ENCODE measurements at regions not wholly inside any gene's neighbourhood (a gene's known extent, or its start where the extent isn't known, plus 50 kb on each side); places are given as distances from the start of the nearest gene placed in this dataset.

- Histone ChIP-seq H3K9me3 (ENCODE audit: control insufficient read depth, low read depth, low read length) (no peaks in the 10 kb centered on the region), H3K27me3 (ENCODE audit: control insufficient read depth, insufficient read depth, low read length) (peaks cover 33% of the 10 kb centered on the region), H3K4me3 (ENCODE audit: low read length) (no peak overlapping the region), H3K36me3 (ENCODE audit: control insufficient read depth, insufficient read depth, low read length) (no peaks in the 10 kb centered on the region), H3K4me1 (ENCODE audit: control insufficient read depth, insufficient read depth, low read length) (no peaks in the 10 kb centered on the region), H3K27ac (ENCODE audit: low read length) (no peak overlapping the region)
- peak; percentile 22 to 27 for DNase-seq
- WGBS (ENCODE audit: insufficient coverage, low lambda C conversion rate), result no CpG with 5 or more reads among the region's 11 CpGs
These were observed 271.9 kb downstream of the NSG2 start for GRCh38 chr5:174317256-174317894.

DNA sequence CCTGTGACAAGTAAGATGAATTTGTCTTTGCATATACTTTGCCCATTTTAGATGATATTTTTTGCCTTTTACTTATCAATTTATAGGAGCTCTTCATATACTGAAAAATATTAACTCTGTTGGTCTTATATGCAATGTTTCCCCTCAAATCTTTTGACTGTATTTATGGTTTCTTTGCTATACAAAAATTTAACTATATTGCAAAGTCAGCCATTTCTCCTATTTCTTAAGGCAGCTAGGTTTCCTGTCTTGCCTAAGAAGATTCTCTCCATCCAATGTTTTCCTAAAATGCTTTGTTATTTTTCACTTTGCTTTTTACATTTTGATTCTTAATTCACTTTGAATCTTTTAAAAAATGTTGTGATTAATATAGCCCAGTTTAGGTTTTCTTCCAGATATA is 273.1 kb downstream of the NSG2 start:
- Histone ChIP-seq H3K9me3 (ENCODE audit: control insufficient read depth, low read depth, low read length) (no peaks in the 10 kb centered on the region), H3K4me1 (ENCODE audit: control insufficient read depth, insufficient read depth, low read length) (no peaks in the 10 kb centered on the region), H3K27ac (ENCODE audit: low read length) (no peak overlapping the region), H3K4me3 (ENCODE audit: low read length) (no peak overlapping the region), H3K27me3 (ENCODE audit: control insufficient read depth, insufficient read depth, low read length) (peaks cover 22% of the 10 kb centered on the region), H3K36me3 (ENCODE audit: control insufficient read depth, insufficient read depth, low read length) (no peaks in the 10 kb centered on the region)
- DNase-seq, result no peak

DNA sequence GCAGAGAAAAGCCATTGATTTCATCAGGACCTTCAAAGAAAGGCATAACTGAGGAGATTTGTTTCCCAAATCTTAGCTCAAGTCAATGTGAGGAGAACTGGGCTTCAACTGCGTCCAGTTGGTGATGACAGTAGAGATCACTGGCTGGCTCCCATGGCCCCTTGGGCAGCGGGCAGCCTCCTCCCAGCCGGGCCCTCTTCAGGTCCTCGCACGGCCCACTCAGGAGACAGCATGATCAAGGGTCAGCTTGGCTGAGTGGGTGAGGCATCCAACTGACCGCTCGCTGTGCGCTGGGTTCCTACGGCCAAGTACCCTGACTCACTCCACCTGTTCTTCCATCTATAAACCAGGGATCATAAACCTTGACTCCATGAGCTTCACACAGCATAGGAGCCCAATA is 274.0 kb downstream of the NSG2 start:
- no CpG with 5 or more reads among the region's 9 CpGs for WGBS (ENCODE audit: insufficient coverage, low lambda C conversion rate)

DNA sequence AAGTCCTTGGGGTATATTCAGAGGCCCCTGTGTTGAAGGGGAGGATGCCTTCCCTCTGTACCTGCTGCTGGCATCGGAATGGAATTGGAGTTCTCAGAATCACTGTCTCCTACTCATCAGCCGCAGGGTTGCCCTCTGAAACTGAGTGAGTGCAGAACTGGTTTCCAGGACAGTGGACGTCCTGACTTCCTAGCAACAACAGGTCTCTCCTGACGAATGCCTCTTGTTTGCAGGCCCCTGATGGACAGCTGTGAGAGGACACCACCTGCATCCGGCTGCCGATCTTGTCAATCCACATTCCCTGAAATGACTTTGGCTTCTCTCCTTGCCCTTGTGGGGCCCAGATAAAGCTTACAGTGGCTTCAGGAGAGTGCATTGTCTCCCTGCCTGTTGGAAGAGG is 274.5 kb downstream of the NSG2 start:
- Histone ChIP-seq H3K9me3 (ENCODE audit: control insufficient read depth, low read depth, low read length) (no peaks in the 10 kb centered on the region), H3K36me3 (ENCODE audit: control insufficient read depth, insufficient read depth, low read length) (no peaks in the 10 kb centered on the region), H3K4me3 (ENCODE audit: low read length) (no peak overlapping the region), H3K27ac (ENCODE audit: low read length) (no peak overlapping the region), H3K4me1 (ENCODE audit: control insufficient read depth, insufficient read depth, low read length) (no peaks in the 10 kb centered on the region), H3K27me3 (ENCODE audit: control insufficient read depth, insufficient read depth, low read length) (peaks cover 21% of the 10 kb centered on the region)
- WGBS (ENCODE audit: insufficient coverage, low lambda C conversion rate), result no CpG with 5 or more reads among the region's 6 CpGs
- no peak for DNase-seq

More for the DNA sequence above, 274.0 kb downstream of the NSG2 start:
- Histone ChIP-seq H3K27me3 (ENCODE audit: control insufficient read depth, insufficient read depth, low read length) (peaks cover 21% of the 10 kb centered on the region), H3K4me1 (ENCODE audit: control insufficient read depth, insufficient read depth, low read length) (no peaks in the 10 kb centered on the region), H3K36me3 (ENCODE audit: control insufficient read depth, insufficient read depth, low read length) (no peaks in the 10 kb centered on the region), H3K27ac (ENCODE audit: low read length) (no peak overlapping the region), H3K9me3 (ENCODE audit: control insufficient read depth, low read depth, low read length) (no peaks in the 10 kb centered on the region), H3K4me3 (ENCODE audit: low read length) (no peak overlapping the region)
- no peak for DNase-seq

GRCh38 chr5:174323878-174324281 is 278.4 kb downstream of the NSG2 start:
- no peaks in the 10 kb centered on the region for H3K36me3 ChIP-seq (ENCODE audit: control insufficient read depth, insufficient read depth, low read length)
- WGBS (ENCODE audit: insufficient coverage, low lambda C conversion rate), result no CpG with 5 or more reads among the region's 4 CpGs
- peaks cover 15% of the 10 kb centered on the region for H3K27me3 ChIP-seq (ENCODE audit: control insufficient read depth, insufficient read depth, low read length)
- H3K4me3 ChIP-seq (ENCODE audit: low read length), result no peak overlapping the region
- no peak overlapping the region for H3K27ac ChIP-seq (ENCODE audit: low read length)
- no peaks in the 10 kb centered on the region for H3K4me1 ChIP-seq (ENCODE audit: control insufficient read depth, insufficient read depth, low read length)
- H3K9me3 ChIP-seq (ENCODE audit: control insufficient read depth, low read depth, low read length), result no peaks in the 10 kb centered on the region
- DNase-seq, result peak in 1 of 2 donors; percentile 28

DNA sequence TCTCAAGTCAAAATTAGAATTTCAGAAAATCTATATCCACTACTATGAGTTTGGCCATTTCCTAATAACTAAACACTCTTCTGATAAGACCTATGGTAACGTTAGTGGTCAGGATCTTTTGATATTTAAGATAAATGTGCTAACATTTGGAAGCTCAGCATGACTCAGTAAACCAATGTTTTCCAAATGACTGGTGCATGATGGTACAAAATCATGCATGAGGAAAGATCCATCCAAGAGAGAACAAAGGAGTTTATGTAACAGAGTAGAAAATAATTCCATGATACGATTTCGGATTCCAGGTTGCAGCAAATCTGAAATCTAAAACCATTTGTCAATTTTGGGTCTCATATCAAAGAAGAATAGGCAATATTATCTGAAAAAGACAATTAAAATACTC is 279.2 kb downstream of the NSG2 start:
- peaks cover 13% of the 10 kb centered on the region for H3K27me3 ChIP-seq (ENCODE audit: control insufficient read depth, insufficient read depth, low read length)
- DNase-seq, result no peak
- H3K27ac ChIP-seq (ENCODE audit: low read length), result no peak overlapping the region
- no peak overlapping the region for H3K4me3 ChIP-seq (ENCODE audit: low read length)
- no peaks in the 10 kb centered on the region for H3K4me1 ChIP-seq (ENCODE audit: control insufficient read depth, insufficient read depth, low read length)
- 60% methylated on average over 2 of the region's 3 CpGs for WGBS (ENCODE audit: insufficient coverage, low lambda C conversion rate)
- no peaks in the 10 kb centered on the region for H3K9me3 ChIP-seq (ENCODE audit: control insufficient read depth, low read depth, low read length)
- H3K36me3 ChIP-seq (ENCODE audit: control insufficient read depth, insufficient read depth, low read length), result no peaks in the 10 kb centered on the region

- Histone ChIP-seq H3K4me3 (ENCODE audit: low read length) (no peak overlapping the region), H3K27ac (ENCODE audit: low read length) (no peak overlapping the region), H3K4me1 (ENCODE audit: control insufficient read depth, insufficient read depth, low read length) (no peaks in the 10 kb centered on the region), H3K36me3 (ENCODE audit: control insufficient read depth, insufficient read depth, low read length) (no peaks in the 10 kb centered on the region), H3K27me3 (ENCODE audit: control insufficient read depth, insufficient read depth, low read length) (peaks cover 11% of the 10 kb centered on the region), H3K9me3 (ENCODE audit: control insufficient read depth, low read depth, low read length) (no peaks in the 10 kb centered on the region)
- DNase-seq, result no peak
- no CpG with 5 or more reads among the region's 7 CpGs for WGBS (ENCODE audit: insufficient coverage, low lambda C conversion rate)
These were observed 279.9 kb downstream of the NSG2 start for GRCh38 chr5:174325431-174325830.

GRCh38 chr5:174325961-174326360 is 280.5 kb downstream of the NSG2 start:
- Histone ChIP-seq H3K36me3 (ENCODE audit: control insufficient read depth, insufficient read depth, low read length) (no peaks in the 10 kb centered on the region), H3K4me1 (ENCODE audit: control insufficient read depth, insufficient read depth, low read length) (no peaks in the 10 kb centered on the region), H3K9me3 (ENCODE audit: control insufficient read depth, low read depth, low read length) (no peaks in the 10 kb centered on the region), H3K27me3 (ENCODE audit: control insufficient read depth, insufficient read depth, low read length) (peaks cover 11% of the 10 kb centered on the region), H3K27ac (ENCODE audit: low read length) (no peak overlapping the region), H3K4me3 (ENCODE audit: low read length) (no peak overlapping the region)
- no peak for DNase-seq
- no CpG with 5 or more reads among the region's 6 CpGs for WGBS (ENCODE audit: insufficient coverage, low lambda C conversion rate)

GRCh38 chr5:174326372-174326771 is 280.9 kb downstream of the NSG2 start:
- Histone ChIP-seq H3K4me3 (ENCODE audit: low read length) (no peak overlapping the region), H3K36me3 (ENCODE audit: control insufficient read depth, insufficient read depth, low read length) (no peaks in the 10 kb centered on the region), H3K27me3 (ENCODE audit: control insufficient read depth, insufficient read depth, low read length) (peaks cover 9% of the 10 kb centered on the region), H3K4me1 (ENCODE audit: control insufficient read depth, insufficient read depth, low read length) (no peaks in the 10 kb centered on the region), H3K9me3 (ENCODE audit: control insufficient read depth, low read depth, low read length) (no peaks in the 10 kb centered on the region), H3K27ac (ENCODE audit: low read length) (no peak overlapping the region)
- WGBS (ENCODE audit: insufficient coverage, low lambda C conversion rate), result no CpG with 5 or more reads among the region's 3 CpGs
- no peak for DNase-seq

DNA sequence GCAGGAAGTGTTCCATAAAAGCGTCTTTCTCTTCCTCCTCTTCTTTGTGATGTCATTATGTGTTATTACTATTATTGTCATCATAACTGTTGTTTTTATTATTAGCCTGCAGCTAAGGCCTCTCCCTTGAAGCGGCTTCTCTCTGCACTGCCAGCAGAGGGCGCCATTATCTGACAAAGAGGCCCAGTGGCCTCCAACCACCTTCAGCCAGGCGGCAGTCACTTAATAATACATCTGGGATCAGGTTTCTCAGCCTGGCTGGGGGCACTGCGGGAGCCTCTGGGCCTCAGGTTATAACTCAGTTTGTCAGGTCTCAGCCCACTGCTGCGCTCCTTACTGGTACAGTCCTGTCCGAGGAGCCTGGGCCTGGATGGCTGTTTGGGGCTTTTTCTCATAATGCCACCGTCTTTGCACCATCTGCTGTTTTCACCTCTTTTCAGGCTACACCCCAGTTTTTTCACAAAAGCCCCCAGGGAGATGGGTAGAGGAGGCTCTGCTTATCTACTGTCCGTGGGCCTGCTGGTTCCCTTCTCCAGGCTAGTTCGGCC is 281.9 kb downstream of the NSG2 start:
- H3K9me3 ChIP-seq (ENCODE audit: control insufficient read depth, low read depth, low read length), result no peaks in the 10 kb centered on the region
- WGBS (ENCODE audit: insufficient coverage, low lambda C conversion rate), result no CpG with 5 or more reads among the region's 10 CpGs
- DNase-seq, result peak; percentile 57 to 61
- peaks cover 4% of the 10 kb centered on the region for H3K27me3 ChIP-seq (ENCODE audit: control insufficient read depth, insufficient read depth, low read length)
- no peaks in the 10 kb centered on the region for H3K36me3 ChIP-seq (ENCODE audit: control insufficient read depth, insufficient read depth, low read length)
- H3K4me1 ChIP-seq (ENCODE audit: control insufficient read depth, insufficient read depth, low read length), result no peaks in the 10 kb centered on the region
- H3K27ac ChIP-seq (ENCODE audit: low read length), result no peak overlapping the region
- no peak overlapping the region for H3K4me3 ChIP-seq (ENCODE audit: low read length)

DNA sequence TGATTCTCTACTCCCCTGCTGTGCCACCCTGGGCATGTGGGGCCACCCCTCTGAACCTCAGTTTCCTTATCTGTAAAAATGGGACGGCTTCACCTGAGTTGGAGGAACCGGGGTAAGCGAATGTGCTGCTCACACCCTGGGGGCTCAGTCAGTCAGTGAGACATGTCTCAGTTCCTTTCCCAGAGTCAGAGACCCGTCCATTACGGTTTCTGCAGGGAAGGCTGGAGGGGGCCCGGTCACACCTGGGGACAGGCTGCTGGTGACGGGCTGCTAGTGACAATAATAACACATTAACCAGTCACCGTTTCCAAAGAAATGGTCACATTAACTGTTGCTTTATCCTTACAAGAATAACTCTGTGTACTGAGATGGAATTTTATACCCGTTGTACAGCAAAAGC is 282.4 kb downstream of the NSG2 start:
- Histone ChIP-seq H3K27ac (ENCODE audit: low read length) (no peak overlapping the region), H3K4me1 (ENCODE audit: control insufficient read depth, insufficient read depth, low read length) (no peaks in the 10 kb centered on the region), H3K9me3 (ENCODE audit: control insufficient read depth, low read depth, low read length) (no peaks in the 10 kb centered on the region), H3K4me3 (ENCODE audit: low read length) (no peak overlapping the region), H3K36me3 (ENCODE audit: control insufficient read depth, insufficient read depth, low read length) (no peaks in the 10 kb centered on the region), H3K27me3 (ENCODE audit: control insufficient read depth, insufficient read depth, low read length) (peaks cover 4% of the 10 kb centered on the region)
- DNase-seq, result no peak
- WGBS (ENCODE audit: insufficient coverage, low lambda C conversion rate), result no CpG with 5 or more reads among the region's 9 CpGs
